ENCODE measurements at regions not wholly inside any gene's neighbourhood (a gene's known extent, or its start where the extent isn't known, plus 50 kb on each side); places are given as distances from the start of the nearest gene placed in this dataset.

DNA sequence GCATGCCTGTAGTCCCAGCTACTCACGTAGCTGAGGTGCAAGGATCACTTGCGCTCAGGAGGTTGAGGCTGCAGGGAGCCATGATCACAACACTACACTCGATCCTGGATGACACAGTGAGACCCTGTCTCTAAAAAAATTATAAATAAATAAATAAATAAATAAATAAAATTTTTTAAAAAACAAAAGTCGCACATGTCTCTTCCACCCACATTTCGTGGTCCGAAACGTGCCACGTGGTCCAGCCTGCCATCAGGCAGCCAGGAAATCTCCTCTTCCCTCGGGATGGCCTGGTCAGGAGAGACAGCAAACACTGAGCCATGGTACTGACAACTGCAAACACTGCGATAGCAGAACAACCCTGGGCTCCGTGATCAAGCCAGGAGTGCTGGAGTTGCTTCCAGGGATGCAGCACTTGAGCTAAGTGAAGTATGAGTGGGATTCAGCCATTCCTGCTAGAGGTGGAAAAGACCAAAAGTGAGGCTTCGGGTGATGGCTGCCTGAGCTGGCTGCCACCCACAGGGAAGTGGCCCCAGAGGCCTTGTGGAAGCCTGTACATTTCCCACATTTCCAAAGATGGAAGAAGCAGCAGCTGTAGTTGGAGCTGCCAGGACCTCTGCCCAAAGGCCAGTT is 193.1 kb downstream of the SMAD2 start:
- TF ChIP-seq CTCF (conservative IDR thresholded peaks at IDR 0.05; ENCODE audit: low read depth, low read length) = no peak
- TF ChIP-seq POLR2A (IDR thresholded peaks at IDR 0.05; ENCODE audit: low read depth, low read length) = no peak
- TF ChIP-seq USF2 (IDR thresholded peaks at IDR 0.05; ENCODE audit: low read depth, low read length) = no peak
- TF ChIP-seq BHLHE40 (IDR thresholded peaks at IDR 0.05; ENCODE audit: low read depth, low read length) = no peak
- no peak for TF ChIP-seq MXI1 (IDR thresholded peaks at IDR 0.05; ENCODE audit: borderline replicate concordance, low read depth, low read length)
- no peak for TF ChIP-seq MAFK (IDR thresholded peaks at IDR 0.05; ENCODE audit: low read depth, low read length)
- TF ChIP-seq RAD21 (IDR thresholded peaks at IDR 0.05; ENCODE audit: low read length) = no peak
- TF ChIP-seq CEBPB (IDR thresholded peaks at IDR 0.05; ENCODE audit: low read depth, low read length) = no peak
- no peak for TF ChIP-seq ELK1 (IDR thresholded peaks at IDR 0.05; ENCODE audit: borderline replicate concordance, low read depth, low read length)
